GM12891 (cell line): ENCODE measurements at regions not wholly inside any gene's neighbourhood (a gene's known extent, or its start where the extent isn't known, plus 50 kb on each side); places are given as distances from the start of the nearest gene placed in this dataset.

Experiments
- DNase-seq: peaks from one replicate; pipeline ENCODE4 v3.0.0; 2011; ENCODE audit warnings: low spot score; ENCODE audit not compliant: insufficient read length
- FAIRE-seq: peaks from 2 replicates; lab custom pipeline; 2011; peaks lifted over from hg19 to GRCh38; lab: Jason Lieb, UNC
- PAX5 ChIP-seq: IDR thresholded peaks from 2 replicates; pipeline ENCODE4 v1.6.1; 2011; ENCODE audit warnings: low read length, moderate library complexity, mild to moderate bottlenecking; ENCODE audit not compliant: insufficient read depth, severe bottlenecking
- POLR2A ChIP-seq: IDR thresholded peaks from 2 replicates; pipeline ENCODE4 v1.6.1; 2011; ENCODE audit warnings: low read depth, low read length, control low read depth
- POLR2AphosphoS5 ChIP-seq: IDR thresholded peaks from 2 replicates; pipeline ENCODE4 v1.6.1; 2011; ENCODE audit warnings: low read depth, low read length, control low read depth
- POU2F2 ChIP-seq: IDR thresholded peaks from 2 replicates; pipeline ENCODE4 v1.6.1; 2011; ENCODE audit warnings: low read depth, mild to moderate bottlenecking, control low read depth, low read length, moderate library complexity
- SPI1 ChIP-seq: IDR thresholded peaks from 2 replicates; pipeline ENCODE4 v1.6.1; 2011; ENCODE audit warnings: low read depth, low read length, control low read depth
- TAF1 ChIP-seq: IDR thresholded peaks from 2 replicates; pipeline ENCODE4 v1.6.1; 2011; ENCODE audit warnings: low read depth, low read length, control low read depth

- FAIRE-seq (no peak), DNase-seq (no peak)
- TF ChIP-seq TAF1 (no peak), POLR2A (no peak), POLR2AphosphoS5 (no peak), PAX5 (no peak)
Observed at GRCh38 chr15:29936353-29937049, 114.2 kb upstream of the TJP1 start.

- DNase-seq (no peak), FAIRE-seq (no peak)
- TF ChIP-seq POLR2A: no peak
- TF ChIP-seq POU2F2: no peak
- TF ChIP-seq PAX5: no peak
- no peak for TF ChIP-seq TAF1
- no peak for TF ChIP-seq SPI1
- no peak for TF ChIP-seq POLR2AphosphoS5
Observed at GRCh38 chr15:29935296-29936004, 113.2 kb upstream of the TJP1 start.

GRCh38 chr15:29934251-29934650 lies 112.0 kb upstream of the TJP1 start:
- DNase-seq: no peak
- TF ChIP-seq POLR2A (no peak), PAX5 (no peak), POU2F2 (no peak), TAF1 (no peak), SPI1 (no peak), POLR2AphosphoS5 (no peak)
- no peak for FAIRE-seq

- FAIRE-seq (no peak), DNase-seq (no peak)
Observed at GRCh38 chr15:29933042-29933803, 111.0 kb upstream of the TJP1 start.

GRCh38 chr15:29926083-29926388 lies 103.8 kb upstream of the TJP1 start:
- no peak for FAIRE-seq
- no peak for DNase-seq
- TF ChIP-seq SPI1 (no peak), POU2F2 (no peak), POLR2A (no peak), POLR2AphosphoS5 (no peak), PAX5 (no peak), TAF1 (no peak)

More at GRCh38 chr15:29933042-29933803, 111.0 kb upstream of the TJP1 start:
- TF ChIP-seq POU2F2 (no peak), POLR2A (no peak), TAF1 (no peak), PAX5 (no peak), POLR2AphosphoS5 (no peak), SPI1 (no peak)

GRCh38 chr15:29925227-29926082 lies 103.2 kb upstream of the TJP1 start:
- FAIRE-seq (no peak), DNase-seq (peak; percentile 25)
- TF ChIP-seq POU2F2: no peak

- no peak for TF ChIP-seq POU2F2
- TF ChIP-seq POLR2A: no peak
- no peak for TF ChIP-seq PAX5
- no peak for TF ChIP-seq TAF1
- TF ChIP-seq SPI1: no peak
- TF ChIP-seq POLR2AphosphoS5: no peak
- FAIRE-seq (no peak), DNase-seq (no peak)
Observed at GRCh38 chr15:29924750-29925149, 102.5 kb upstream of the TJP1 start.

- FAIRE-seq: no peak
- no peak for TF ChIP-seq POLR2AphosphoS5
- no peak for TF ChIP-seq POLR2A
- TF ChIP-seq PAX5: no peak
- no peak for TF ChIP-seq POU2F2
- no peak for TF ChIP-seq TAF1
- TF ChIP-seq SPI1: no peak
Observed at GRCh38 chr15:29922191-29922590, 99.9 kb upstream of the TJP1 start.

GRCh38 chr15:29921130-29921601 lies 98.9 kb upstream of the TJP1 start:
- FAIRE-seq: no peak
- DNase-seq: no peak
- TF ChIP-seq TAF1 (no peak), SPI1 (no peak), PAX5 (no peak), POLR2A (no peak), POU2F2 (no peak), POLR2AphosphoS5 (no peak)

More at GRCh38 chr15:29922191-29922590, 99.9 kb upstream of the TJP1 start:
- no peak for DNase-seq
